ENCODE measurements at regions not wholly inside any gene's neighbourhood (a gene's known extent, or its start where the extent isn't known, plus 50 kb on each side); places are given as distances from the start of the nearest gene placed in this dataset.

- DNase-seq = peak in 1 of 2 experiments; percentile 32
These were observed 390.3 kb downstream of the KDM5D start for GRCh38 chrY:19354061-19354856.

- DNase-seq = no peak
These were observed 392.9 kb downstream of the KDM5D start for GRCh38 chrY:19351616-19352015.

GRCh38 chrY:19321701-19322100 lies 422.8 kb downstream of the KDM5D start:
- DNase-seq = no peak

GRCh38 chrY:19319135-19319534 lies 425.4 kb downstream of the KDM5D start:
- no peak for DNase-seq

GRCh38 chrY:19317271-19317987 lies 427.1 kb downstream of the KDM5D start:
- no peak for DNase-seq

- no peak for DNase-seq
These were observed 436.9 kb downstream of the KDM5D start for GRCh38 chrY:19307627-19308026.

- no peak for DNase-seq
These were observed 441.4 kb downstream of the KDM5D start for GRCh38 chrY:19303136-19303535.

GRCh38 chrY:19290925-19291324 lies 453.6 kb downstream of the KDM5D start:
- DNase-seq = no peak

GRCh38 chrY:19274076-19274475 lies 470.4 kb downstream of the KDM5D start:
- DNase-seq = no peak

- no peak for DNase-seq
These were observed 476.2 kb downstream of the KDM5D start for GRCh38 chrY:19268331-19268730.

- no peak for DNase-seq
These were observed 479.1 kb downstream of the KDM5D start for GRCh38 chrY:19265404-19265803.

- no peak for DNase-seq
These were observed 482.2 kb downstream of the KDM5D start for GRCh38 chrY:19262310-19262709.

GRCh38 chrY:19232276-19232994 lies 458.9 kb upstream of the HSFY2 start:
- no peak for DNase-seq

GRCh38 chrY:19220784-19221183 lies 447.2 kb upstream of the HSFY2 start:
- no peak for DNase-seq

GRCh38 chrY:19208915-19209314 lies 435.4 kb upstream of the HSFY2 start:
- DNase-seq = no peak

- no peak for DNase-seq
These were observed 433.5 kb upstream of the HSFY2 start for GRCh38 chrY:19207048-19207447.

- no peak for DNase-seq
These were observed 407.3 kb upstream of the HSFY2 start for GRCh38 chrY:19180824-19181223.

GRCh38 chrY:19168202-19168565 lies 394.6 kb upstream of the HSFY2 start:
- DNase-seq = no peak

GRCh38 chrY:19167319-19168201 lies 394.0 kb upstream of the HSFY2 start:
- DNase-seq = no peak

GRCh38 chrY:19148783-19149182 lies 375.2 kb upstream of the HSFY2 start:
- no peak for DNase-seq

- no peak for DNase-seq
These were observed 372.8 kb upstream of the HSFY2 start for GRCh38 chrY:19146296-19146695.

- DNase-seq = peak in 1 of 2 experiments; percentile 19
These were observed 368.6 kb upstream of the HSFY2 start for GRCh38 chrY:19142093-19142492.
